COR-L47 (cell line): ENCODE measurements at regions not wholly inside any gene's neighbourhood (a gene's known extent, or its start where the extent isn't known, plus 50 kb on each side); places are given as distances from the start of the nearest gene placed in this dataset.
"Not testable (repeated sequence)": the region's sequence is repeated elsewhere in the genome, so short reads cannot be mapped to it uniquely, and the experiment has no call there.

Source experiments
- DNase-seq: peaks from one replicate; lab custom pipeline; 2025; lab: John Stamatoyannopoulos, UW

GRCh38 chrX:99988532-99988931, 421.5 kb downstream of the PCDH19 start:
- DNase-seq: not testable (repeated sequence)

DNA sequence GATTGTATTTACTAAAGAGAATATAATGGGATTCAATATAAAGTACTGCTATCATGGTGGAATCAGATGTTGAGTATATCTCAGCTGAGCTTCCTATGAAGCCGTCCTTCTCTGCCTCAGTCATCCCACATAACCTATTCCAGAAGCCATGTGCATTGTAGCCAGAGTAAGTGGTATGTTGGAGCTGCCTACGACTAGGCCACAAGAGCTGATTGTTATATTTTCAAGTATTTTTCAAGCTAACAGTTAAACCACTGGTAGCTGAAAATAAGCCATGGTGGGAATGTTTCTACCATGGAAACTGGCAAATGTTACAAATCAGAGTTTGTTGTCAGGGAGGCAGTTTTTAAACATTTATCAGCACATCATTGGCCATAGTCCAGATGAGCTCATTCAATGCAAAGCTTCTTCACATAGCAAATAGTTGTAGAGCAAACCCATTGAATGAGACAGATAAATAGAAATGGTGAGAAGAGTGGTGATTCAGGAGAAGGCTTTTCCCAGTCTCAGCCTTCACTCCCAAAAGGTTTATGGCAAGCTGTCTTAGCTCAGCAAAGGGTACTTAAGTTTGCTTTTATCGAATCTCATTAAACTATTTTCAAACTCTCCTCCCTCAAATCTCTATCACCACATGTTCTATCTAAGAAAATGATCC, 436.4 kb downstream of the PCDH19 start:
- DNase-seq: no peak

DNA sequence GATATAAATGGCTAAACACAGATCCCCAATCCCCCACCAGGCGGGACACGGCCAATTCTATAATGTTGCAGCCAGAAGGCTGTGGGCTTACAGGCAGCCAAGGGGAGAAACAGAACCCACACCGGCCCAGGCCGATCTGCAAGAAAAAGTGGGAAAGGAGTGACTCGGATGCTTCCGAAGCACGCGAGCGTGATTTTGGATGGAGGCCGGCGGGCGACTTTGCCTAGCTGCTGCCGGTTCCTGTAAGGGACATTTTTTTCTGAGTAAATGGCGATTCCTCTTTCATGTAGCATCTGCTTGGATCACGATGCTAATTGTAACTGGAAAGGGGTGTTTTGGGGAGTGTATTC, 470.2 kb downstream of the PCDH19 start:
- no peak for DNase-seq

- DNase-seq: not testable (repeated sequence)
These were observed 470.7 kb downstream of the PCDH19 start for GRCh38 chrX:99939206-99939882.

DNA sequence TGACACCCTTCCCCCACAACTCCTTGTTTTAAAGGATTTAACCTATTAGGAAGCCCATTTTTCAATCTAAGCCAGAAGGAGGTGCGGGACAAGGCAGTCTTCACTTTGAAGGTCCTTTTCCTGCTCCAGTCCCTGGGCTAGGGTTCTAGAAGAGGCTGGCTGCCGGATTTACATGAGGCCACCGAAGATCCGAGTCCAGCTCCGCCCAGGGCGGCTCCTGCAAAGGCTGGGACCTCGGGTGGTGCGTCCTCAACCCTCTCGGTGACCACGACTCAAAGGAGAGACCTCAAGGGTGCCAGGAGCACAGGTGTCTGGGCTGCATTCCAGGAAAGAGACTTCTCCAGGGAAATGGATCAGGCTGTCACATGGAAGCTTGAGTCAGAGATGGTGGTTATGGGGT, 471.6 kb downstream of the PCDH19 start:
- DNase-seq: no peak

- DNase-seq: no peak
These were observed 476.2 kb downstream of the PCDH19 start for GRCh38 chrX:99933865-99934264.

GRCh38 chrX:99914635-99915034, 495.4 kb downstream of the PCDH19 start:
- peak; percentile 38 for DNase-seq

DNA sequence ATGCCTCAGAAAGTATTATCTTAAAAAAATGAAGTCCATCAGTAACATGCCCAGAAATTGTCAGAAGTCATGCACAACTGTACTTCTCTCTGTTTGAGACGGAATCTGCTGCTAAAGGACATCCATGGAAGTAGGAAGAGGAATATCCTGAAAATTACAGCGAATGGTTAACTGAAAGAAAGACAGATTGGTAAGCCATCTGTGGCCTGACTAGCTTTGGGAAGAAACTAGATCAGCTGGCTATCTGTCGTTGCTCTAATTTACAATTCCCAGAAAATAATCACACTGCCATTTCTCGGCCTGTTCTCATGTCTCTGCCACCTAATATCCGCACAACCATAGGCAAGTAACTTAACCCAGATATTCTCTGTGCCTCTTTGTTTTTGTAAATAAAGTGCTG, 496.5 kb downstream of the PCDH19 start:
- no peak for DNase-seq

GRCh38 chrX:99909946-99910345, 500.1 kb downstream of the PCDH19 start:
- no peak for DNase-seq

DNA sequence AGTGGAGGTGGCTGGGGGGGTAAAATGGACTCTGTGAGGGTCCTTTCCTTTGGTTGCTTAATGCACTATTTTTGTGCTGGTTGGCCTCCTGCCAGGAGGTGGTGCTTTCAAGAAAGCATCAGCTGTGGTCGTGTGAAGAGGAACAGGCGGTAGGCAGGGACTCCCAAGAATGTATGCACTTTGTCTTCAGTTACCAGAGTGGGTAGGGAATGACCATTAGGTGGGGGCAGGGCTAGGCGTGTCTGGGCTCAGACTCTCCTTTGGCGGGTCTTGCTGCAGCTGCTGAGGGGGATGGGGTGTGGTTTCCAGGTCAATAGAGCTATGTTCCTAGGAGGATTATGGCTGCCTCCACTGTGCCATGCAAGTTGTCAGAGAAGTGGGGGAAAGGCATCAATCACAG, 509.0 kb downstream of the PCDH19 start:
- no peak for DNase-seq

DNA sequence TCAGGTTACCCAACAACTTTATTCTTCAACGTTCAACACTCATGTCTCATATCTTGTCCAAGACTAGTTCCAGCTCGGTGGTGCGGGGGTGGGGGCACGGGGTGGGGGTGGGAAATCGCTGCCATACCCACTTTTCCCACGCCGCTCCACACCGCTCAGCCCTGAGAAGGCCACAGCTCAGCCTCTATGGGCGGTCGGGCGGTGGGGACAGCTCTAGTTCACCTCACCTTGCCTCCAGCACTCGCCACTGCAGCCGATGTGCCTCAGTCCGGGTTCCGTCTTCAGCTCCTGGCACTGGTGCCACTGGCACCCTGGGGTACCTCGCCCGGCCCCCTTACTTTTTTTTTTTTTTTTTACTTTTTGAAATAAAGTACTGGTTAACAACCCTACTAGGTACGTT, 522.2 kb downstream of the PCDH19 start:
- DNase-seq: no peak

DNA sequence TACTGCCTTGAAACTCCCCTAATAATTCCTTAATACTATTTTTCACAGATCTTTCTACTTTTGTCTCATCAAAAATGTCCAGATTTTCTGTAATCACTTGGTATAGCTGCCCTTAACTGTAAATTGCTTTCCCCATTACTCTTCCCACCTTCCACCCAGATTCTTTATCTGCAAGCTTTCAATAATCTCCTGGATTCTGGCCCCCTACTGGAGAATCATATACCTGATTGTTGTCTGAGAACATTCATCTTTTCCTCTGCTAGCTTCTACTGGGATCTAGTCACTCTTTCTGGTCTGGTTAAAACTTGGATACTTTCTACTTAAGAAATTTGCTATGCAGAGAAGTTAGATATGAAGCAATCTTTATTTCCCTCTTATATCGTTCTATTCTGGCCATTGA, 552.6 kb downstream of the PCDH19 start:
- no peak for DNase-seq

DNA sequence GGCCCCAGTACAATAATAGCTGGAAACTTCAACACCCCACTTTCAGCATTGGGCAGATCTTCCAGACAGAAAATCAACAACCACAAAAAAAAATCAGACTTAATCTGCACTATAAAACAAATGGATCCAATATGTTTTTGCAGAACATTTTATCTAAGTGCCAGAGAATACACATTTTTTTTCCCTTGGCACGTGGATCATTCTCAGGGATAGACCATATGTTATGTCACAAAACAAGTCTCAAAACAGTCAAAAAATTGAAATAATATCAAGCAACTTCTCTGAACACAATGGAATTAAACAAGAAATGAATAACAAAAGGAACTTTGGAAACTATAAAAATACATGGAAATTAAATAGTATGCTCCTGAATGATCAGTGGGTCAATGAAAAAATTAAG, 576.3 kb downstream of the PCDH19 start:
- DNase-seq: no peak

DNA sequence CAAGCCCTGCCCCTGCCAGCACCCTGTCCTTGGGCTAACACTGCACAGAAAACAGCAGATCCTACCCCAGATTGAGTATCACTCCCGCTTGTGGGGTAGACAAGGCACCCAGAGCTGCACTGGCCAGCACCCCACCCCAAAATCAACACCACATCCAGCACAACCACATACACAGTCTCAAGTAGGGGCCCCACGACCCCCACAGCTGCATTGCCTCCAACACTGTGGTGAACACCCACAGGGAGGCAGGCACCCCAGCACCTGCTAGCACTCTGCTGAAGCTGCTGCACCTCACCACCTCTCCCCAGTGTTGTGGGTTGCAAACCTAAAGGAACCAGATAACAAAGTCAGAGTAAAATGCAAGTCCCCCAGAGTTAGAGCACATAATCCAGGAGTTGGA, 589.9 kb downstream of the PCDH19 start:
- no peak for DNase-seq

DNA sequence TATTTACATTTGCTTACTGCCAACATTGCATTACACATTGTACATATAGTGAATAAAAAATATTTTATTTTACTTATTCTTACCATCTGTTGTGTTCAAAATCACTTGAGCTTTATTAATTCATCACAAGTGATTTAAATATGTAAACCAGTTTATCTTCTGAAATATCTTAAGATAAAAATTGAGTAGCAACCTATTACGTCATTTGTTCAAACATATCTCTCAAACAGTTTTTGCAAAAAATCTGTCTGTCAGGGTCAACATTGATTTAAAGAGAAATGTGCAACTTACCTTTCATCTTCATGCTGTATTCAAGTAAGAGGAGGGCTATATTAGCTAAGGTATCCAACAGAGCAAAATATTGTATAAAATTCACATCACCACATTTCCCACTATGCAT, 610.1 kb downstream of the PCDH19 start:
- DNase-seq: no peak

DNA sequence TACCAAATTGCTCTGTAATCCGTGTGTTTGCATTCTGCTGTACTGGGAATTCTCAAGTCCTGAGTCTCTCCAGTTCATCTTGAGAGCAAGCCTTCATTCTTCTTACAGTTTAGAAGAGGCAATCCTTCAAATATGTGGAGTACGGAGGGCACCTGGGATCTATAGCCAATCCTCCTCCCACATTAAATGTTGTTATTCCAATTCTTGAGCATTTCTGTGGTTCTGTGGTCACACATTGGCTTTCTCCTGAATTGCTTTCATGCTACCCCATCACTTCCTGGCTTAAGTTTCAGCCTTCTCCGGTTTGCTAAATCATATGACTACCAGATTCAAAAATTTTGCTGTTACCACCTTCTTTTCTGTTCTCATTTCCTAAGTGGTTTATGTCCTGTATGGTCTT, 611.1 kb downstream of the PCDH19 start:
- DNase-seq: no peak

DNA sequence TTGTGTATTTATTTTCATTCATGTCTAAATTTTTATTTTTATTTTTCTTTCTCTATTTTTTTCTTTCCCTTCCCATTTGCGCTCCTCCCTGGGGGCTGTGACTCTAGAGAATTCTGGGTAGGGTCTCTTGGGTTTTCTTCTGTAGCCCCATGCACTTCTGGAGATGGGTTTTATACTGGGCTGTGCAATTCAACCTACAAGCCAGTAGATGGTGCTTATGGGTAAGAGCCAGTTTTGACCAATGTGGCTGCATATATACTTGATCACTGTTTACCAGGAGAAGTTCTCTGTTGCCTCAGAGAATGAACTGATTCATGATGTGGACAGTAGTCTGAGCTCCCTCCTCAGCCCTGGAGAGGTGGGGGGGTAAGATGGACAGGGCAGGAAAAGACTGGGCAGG, 614.6 kb downstream of the PCDH19 start:
- peak; percentile 3 for DNase-seq

DNA sequence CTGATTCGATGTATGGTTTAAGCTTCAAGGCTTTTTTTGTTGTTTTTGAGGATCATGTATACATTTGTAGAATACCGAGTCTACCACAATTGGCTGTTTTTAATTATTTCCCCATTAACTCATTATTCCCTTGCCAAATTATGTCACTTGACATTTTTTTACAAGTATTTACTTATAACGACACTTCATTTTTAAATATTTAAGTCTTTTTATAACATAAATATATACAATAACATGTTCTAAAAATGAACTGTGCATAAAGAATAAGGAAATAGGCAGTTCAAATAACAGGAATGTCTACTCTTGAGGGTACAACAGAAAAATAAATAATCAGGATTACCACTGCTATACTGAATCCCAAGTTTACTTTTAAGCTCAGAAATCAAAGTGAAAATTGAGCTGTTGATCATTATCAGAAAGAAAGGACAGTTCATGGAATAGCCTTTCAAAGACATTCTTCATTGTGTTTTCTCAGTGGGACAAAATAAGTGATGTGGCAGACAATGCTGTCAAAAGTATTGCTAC, 627.5 kb downstream of the PCDH19 start:
- no peak for DNase-seq

DNA sequence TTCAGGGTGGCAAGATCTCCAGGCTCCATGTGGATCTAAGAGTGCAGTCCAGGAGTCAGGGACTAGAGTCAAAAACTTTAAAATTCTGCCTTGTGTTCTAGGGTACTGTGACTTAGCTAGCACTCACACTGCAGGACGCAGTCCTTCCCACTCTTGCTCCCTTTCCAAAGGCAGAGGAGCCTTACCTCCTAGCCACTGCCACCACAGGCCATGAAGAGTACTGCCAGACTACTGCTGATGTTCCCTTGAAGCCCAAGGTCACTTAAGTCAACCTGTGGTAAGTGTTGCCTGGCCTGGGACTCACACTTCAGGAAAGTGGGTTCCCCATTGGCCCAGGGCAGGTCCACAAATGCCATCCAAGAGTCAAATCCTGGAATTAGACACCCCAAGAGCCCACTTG, 632.2 kb downstream of the PCDH19 start:
- no peak for DNase-seq

GRCh38 chrX:99761731-99762130, 648.3 kb downstream of the PCDH19 start:
- DNase-seq: no peak

GRCh38 chrX:99752776-99753175, 657.3 kb downstream of the PCDH19 start:
- DNase-seq: no peak

GRCh38 chrX:99750721-99751120, 659.4 kb downstream of the PCDH19 start:
- DNase-seq: no peak

DNA sequence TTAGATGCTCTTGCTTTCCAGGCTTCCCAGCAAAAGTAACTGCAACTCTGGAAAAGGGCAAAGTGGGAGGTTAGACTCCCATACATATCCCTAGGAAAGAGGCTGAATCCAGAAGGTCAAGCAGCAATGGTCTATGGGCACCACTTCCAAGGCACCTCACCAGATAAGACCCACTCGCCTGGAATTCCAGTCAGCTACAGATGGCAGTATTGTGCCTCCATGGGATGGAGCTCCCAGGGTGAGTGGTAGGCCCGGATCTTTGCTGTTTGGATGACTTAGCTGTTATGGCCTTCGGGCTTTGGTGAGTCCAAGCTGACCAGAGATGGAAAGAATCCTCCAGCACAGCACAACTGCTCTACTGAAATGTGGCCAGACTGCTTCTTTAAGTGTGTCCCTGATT, 688.0 kb downstream of the PCDH19 start:
- DNase-seq: no peak

DNA sequence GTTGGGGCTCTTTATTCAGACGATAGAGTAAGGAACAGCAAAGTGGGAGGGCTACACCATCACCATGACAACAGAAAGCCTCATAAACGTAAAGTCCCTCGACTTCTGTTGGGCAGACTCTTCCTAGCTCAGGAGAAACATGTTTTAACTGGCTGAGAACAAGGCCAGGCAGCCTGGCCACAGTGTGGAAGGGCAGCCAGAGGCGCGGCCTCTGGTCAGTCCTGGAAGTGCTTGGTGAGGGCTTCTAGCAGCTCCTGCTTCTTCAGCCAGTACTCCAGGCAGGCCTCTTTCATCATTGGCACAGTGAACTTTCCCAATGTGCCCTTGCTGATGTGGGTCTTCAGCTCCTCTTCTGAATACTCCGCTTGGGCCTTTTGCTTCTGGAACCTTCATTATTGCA, 690.9 kb downstream of the PCDH19 start:
- no peak for DNase-seq
